ENCODE measurements at regions not wholly inside any gene's neighbourhood (a gene's known extent, or its start where the extent isn't known, plus 50 kb on each side); places are given as distances from the start of the nearest gene placed in this dataset.

GRCh38 chr9:20255052-20255451, 367.2 kb downstream of the MLLT3 start:
- Histone ChIP-seq H3K27ac (ENCODE audit: low read depth, low read length, poor library complexity, severe bottlenecking) (no peak overlapping the region), H3K4me3 (ENCODE audit: low read depth, low read length, poor library complexity, severe bottlenecking) (no peak overlapping the region), H3K9ac (ENCODE audit: low read length) (no peak overlapping the region), H3F3A (ENCODE audit: insufficient read depth, low read length) (no peaks in the 10 kb centered on the region), H3K9me3 (ENCODE audit: low read length) (no peaks in the 10 kb centered on the region), H4K20me1 (ENCODE audit: insufficient read depth, low read length) (no peaks in the 10 kb centered on the region), H3K9me2 (ENCODE audit: low read depth, low read length) (no peaks in the 10 kb centered on the region), H3K4me2 (ENCODE audit: low read length) (no peak overlapping the region), H3K27me3 (ENCODE audit: insufficient read depth, low read length) (no peaks in the 10 kb centered on the region), H3K4me1 (ENCODE audit: insufficient read depth, low read length, severe bottlenecking) (no peaks in the 10 kb centered on the region), H3K79me2 (ENCODE audit: insufficient read depth, low read length) (no peaks in the 10 kb centered on the region), H3K36me3 (ENCODE audit: insufficient read depth, low read length) (no peaks in the 10 kb centered on the region), H2AFZ (ENCODE audit: low read length) (no peak overlapping the region)
- TF ChIP-seq CTCF (IDR thresholded peaks at IDR 0.05; ENCODE audit: low read length) (no peak), EZH2 (IDR thresholded peaks at IDR 0.05; ENCODE audit: borderline replicate concordance, low read length) (no peak)

DNA sequence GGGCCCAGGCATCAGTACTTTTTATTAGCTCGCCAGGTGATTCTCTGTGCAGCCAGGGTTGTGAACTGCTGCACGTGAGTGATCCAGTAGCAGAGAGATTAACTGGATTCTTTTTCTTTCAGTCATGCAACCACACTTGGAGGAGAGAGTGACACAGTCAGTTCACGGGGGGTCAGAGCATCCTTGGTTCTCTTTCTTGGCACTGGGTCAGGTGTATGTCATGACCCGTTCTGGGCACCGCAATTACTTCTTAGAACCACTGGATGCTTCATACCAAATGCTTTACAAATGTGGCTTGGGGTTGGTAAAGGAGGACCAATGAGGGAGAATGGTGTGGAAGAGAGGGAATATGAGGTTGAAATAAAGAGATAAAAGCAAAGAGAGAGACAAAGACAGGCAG, 368.7 kb downstream of the MLLT3 start:
- H3K27me3 ChIP-seq (ENCODE audit: insufficient read depth, low read length): no peaks in the 10 kb centered on the region
- H3K9me2 ChIP-seq (ENCODE audit: low read depth, low read length): no peaks in the 10 kb centered on the region
- no peaks in the 10 kb centered on the region for H3K4me1 ChIP-seq (ENCODE audit: insufficient read depth, low read length, severe bottlenecking)
- H3K27ac ChIP-seq (ENCODE audit: low read depth, low read length, poor library complexity, severe bottlenecking): no peak overlapping the region
- H3K79me2 ChIP-seq (ENCODE audit: insufficient read depth, low read length): no peaks in the 10 kb centered on the region
- no peak overlapping the region for H3K4me2 ChIP-seq (ENCODE audit: low read length)
- H2AFZ ChIP-seq (ENCODE audit: low read length): no peak overlapping the region
- H3K9ac ChIP-seq (ENCODE audit: low read length): no peak overlapping the region
- no peaks in the 10 kb centered on the region for H4K20me1 ChIP-seq (ENCODE audit: insufficient read depth, low read length)
- H3F3A ChIP-seq (ENCODE audit: insufficient read depth, low read length): no peaks in the 10 kb centered on the region
- H3K9me3 ChIP-seq (ENCODE audit: low read length): no peaks in the 10 kb centered on the region
- no peak overlapping the region for H3K4me3 ChIP-seq (ENCODE audit: low read depth, low read length, poor library complexity, severe bottlenecking)
- no peaks in the 10 kb centered on the region for H3K36me3 ChIP-seq (ENCODE audit: insufficient read depth, low read length)
- TF ChIP-seq EZH2 (IDR thresholded peaks at IDR 0.05; ENCODE audit: borderline replicate concordance, low read length): no peak
- TF ChIP-seq CTCF (IDR thresholded peaks at IDR 0.05; ENCODE audit: low read length): no peak

- Histone ChIP-seq H3K79me2 (ENCODE audit: insufficient read depth, low read length) (no peaks in the 10 kb centered on the region), H3K9ac (ENCODE audit: low read length) (no peak overlapping the region), H4K20me1 (ENCODE audit: insufficient read depth, low read length) (no peaks in the 10 kb centered on the region), H3K4me3 (ENCODE audit: low read depth, low read length, poor library complexity, severe bottlenecking) (no peak overlapping the region), H2AFZ (ENCODE audit: low read length) (no peak overlapping the region), H3K9me2 (ENCODE audit: low read depth, low read length) (no peaks in the 10 kb centered on the region), H3K4me1 (ENCODE audit: insufficient read depth, low read length, severe bottlenecking) (no peaks in the 10 kb centered on the region), H3K27me3 (ENCODE audit: insufficient read depth, low read length) (no peaks in the 10 kb centered on the region), H3K4me2 (ENCODE audit: low read length) (no peak overlapping the region), H3K27ac (ENCODE audit: low read depth, low read length, poor library complexity, severe bottlenecking) (no peak overlapping the region), H3K36me3 (ENCODE audit: insufficient read depth, low read length) (no peaks in the 10 kb centered on the region), H3F3A (ENCODE audit: insufficient read depth, low read length) (no peaks in the 10 kb centered on the region), H3K9me3 (ENCODE audit: low read length) (no peaks in the 10 kb centered on the region)
- TF ChIP-seq CTCF (IDR thresholded peaks at IDR 0.05; ENCODE audit: low read length) (no peak), EZH2 (IDR thresholded peaks at IDR 0.05; ENCODE audit: borderline replicate concordance, low read length) (no peak)
These were observed 369.5 kb downstream of the MLLT3 start for GRCh38 chr9:20252778-20253177.
